Esophagus (tissue), 2 donors: ENCODE measurements at regions not wholly inside any gene's neighbourhood (a gene's known extent, or its start where the extent isn't known, plus 50 kb on each side); places are given as distances from the start of the nearest gene placed in this dataset.
"Not testable (repeated sequence)": the region's sequence is repeated elsewhere in the genome, so short reads cannot be mapped to it uniquely, and the experiment has no call there.

ENCODE experiments used
- H3K27ac ChIP-seq, 2 donors: one replicate each; pipeline ENCODE4 v1.5.1; 2013; ENCODE audit warnings: low read depth in 2 of 2, mild to moderate bottlenecking in 2 of 2, inconsistent platforms in 1 of 2, low read length in 1 of 2, moderate library complexity in 1 of 2
- H3K27me3 ChIP-seq, 2 donors: one replicate each; pipeline ENCODE4 v1.6.1; 2013; ENCODE audit warnings: low read length in 2 of 2, control low read depth in 1 of 2, mild to moderate bottlenecking in 1 of 2; ENCODE audit not compliant: insufficient read depth in 2 of 2, control insufficient read depth in 1 of 2
- H3K36me3 ChIP-seq, 2 donors: one replicate each; pipeline ENCODE4 v1.6.1; 2013; ENCODE audit warnings: low read length in 1 of 2; ENCODE audit not compliant: control insufficient read depth in 2 of 2, insufficient read depth in 2 of 2
- H3K4me1 ChIP-seq, 2 donors: one replicate each; pipeline ENCODE4 v1.6.1; 2013; ENCODE audit warnings: low read length in 1 of 2; ENCODE audit not compliant: control insufficient read depth in 2 of 2, insufficient read depth in 2 of 2
- H3K4me3 ChIP-seq, 2 donors: one replicate each; pipeline ENCODE4 v1.5.1; 2013; ENCODE audit warnings: low read length in 2 of 2, mild to moderate bottlenecking in 2 of 2, low read depth in 1 of 2, moderate library complexity in 1 of 2
- H3K9me3 ChIP-seq, 2 donors: one replicate each; pipeline ENCODE4 v1.6.1; 2013; ENCODE audit warnings: mild to moderate bottlenecking in 2 of 2, low read depth in 1 of 2, low read length in 1 of 2, moderate library complexity in 1 of 2; ENCODE audit not compliant: control insufficient read depth in 2 of 2, insufficient read depth in 1 of 2
- WGBS, 2 donors: extraction: QIAGEN DNeasy Blood & Tissue Kit; methylation state at CpG; one replicate each; pipeline ENCODE4 v1.1.7; 2013; 5-methylcytosine and 5-hydroxymethylcytosine counted together
- donor health status: healthy with polysubstance abuse.
- donor health status: Bipolar disorder and iron deficiency.

DNA sequence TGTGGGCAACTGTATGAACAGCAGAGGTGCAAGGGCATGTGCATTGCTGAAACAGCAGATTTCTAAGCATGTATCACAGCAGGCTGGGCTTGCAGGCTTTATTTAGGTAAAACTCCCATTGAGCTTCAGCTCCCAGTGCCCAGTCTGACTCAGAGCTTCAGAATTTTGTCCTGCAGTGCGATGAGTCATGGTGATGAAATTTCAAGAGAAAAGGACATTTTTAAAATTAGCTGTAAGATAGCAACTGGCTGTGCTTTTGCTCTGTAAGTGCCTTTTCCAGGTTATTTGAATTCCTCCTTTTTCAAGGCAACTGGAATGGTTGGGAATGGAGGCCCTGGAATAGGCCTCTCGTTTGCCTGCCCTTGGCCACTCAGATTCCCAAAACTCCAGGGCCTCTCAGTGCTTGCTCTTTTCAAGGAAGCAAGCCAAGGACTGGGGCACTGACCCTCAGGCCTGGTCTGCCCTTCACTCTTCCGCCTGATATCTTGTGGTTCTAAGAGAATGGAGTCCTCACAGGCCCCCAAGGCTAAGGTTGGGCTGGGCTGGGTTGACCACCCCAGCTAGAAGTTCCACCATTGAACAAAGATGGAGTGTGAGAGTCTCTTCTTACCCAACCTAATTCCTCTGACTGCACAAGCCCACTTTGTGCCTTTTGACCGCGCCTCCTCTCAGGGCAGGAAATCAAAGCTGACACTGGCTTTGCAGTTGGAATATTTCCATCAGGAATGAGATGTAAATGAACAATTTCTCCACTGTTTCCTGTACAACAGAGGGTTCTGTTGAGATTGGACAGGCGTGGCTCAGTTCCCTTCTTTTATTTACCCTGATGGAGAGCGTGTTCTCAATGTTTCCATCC lies 59.5 kb upstream of the PRSS23 start:
- Histone ChIP-seq H3K9me3 (peaks cover 0 to 3% of the 10 kb centered on the region in 2 donors), H3K27me3 (no peaks in the 10 kb centered on the region), H3K36me3 (no peaks in the 10 kb centered on the region), H3K27ac (peak overlapping the region; percentile 88 to 94), H3K4me1 (peaks cover 0 to 20% of the 10 kb centered on the region in 2 donors), H3K4me3 (no peak overlapping the region)
- WGBS, 2 donors, result 48 to 57% methylated on average over 7 of the region's 7 CpGs

GRCh38 chr11:86738568-86738967 lies 61.8 kb upstream of the PRSS23 start:
- Histone ChIP-seq H3K9me3 (no peaks in the 10 kb centered on the region), H3K4me3 (no peak overlapping the region), H3K36me3 (no peaks in the 10 kb centered on the region), H3K27me3 (no peaks in the 10 kb centered on the region), H3K4me1 (peaks cover 0 to 20% of the 10 kb centered on the region in 2 donors), H3K27ac (no peak overlapping the region)
- WGBS, 2 donors, result 89 to 92% methylated on average over 2 of the region's 2 CpGs

- Histone ChIP-seq H3K4me1 (peaks cover 0 to 20% of the 10 kb centered on the region in 2 donors), H3K4me3 (no peak overlapping the region), H3K9me3 (no peaks in the 10 kb centered on the region), H3K27me3 (no peaks in the 10 kb centered on the region), H3K27ac (no peak overlapping the region), H3K36me3 (no peaks in the 10 kb centered on the region)
Observed at GRCh38 chr11:86737737-86738136, 62.6 kb upstream of the PRSS23 start.

- H3K27ac ChIP-seq, result peak overlapping the region in 1 of 2 donors; percentile 4
- no peaks in the 10 kb centered on the region for H3K9me3 ChIP-seq
Observed at GRCh38 chr11:86737230-86737629, 63.1 kb upstream of the PRSS23 start.

GRCh38 chr11:86736291-86737143 lies 63.8 kb upstream of the PRSS23 start:
- H3K4me1 ChIP-seq, result peaks cover 0 to 13% of the 10 kb centered on the region in 2 donors
- WGBS, 2 donors, result 76 to 92% methylated on average over 9 of the region's 9 CpGs
- no peak overlapping the region for H3K27ac ChIP-seq
- H3K27me3 ChIP-seq, result no peaks in the 10 kb centered on the region
- H3K9me3 ChIP-seq, result no peaks in the 10 kb centered on the region
- no peak overlapping the region for H3K4me3 ChIP-seq
- no peaks in the 10 kb centered on the region for H3K36me3 ChIP-seq

More at GRCh38 chr11:86737230-86737629, 63.1 kb upstream of the PRSS23 start:
- Histone ChIP-seq H3K27me3 (no peaks in the 10 kb centered on the region), H3K4me1 (peaks cover 0 to 16% of the 10 kb centered on the region in 2 donors), H3K4me3 (no peak overlapping the region), H3K36me3 (no peaks in the 10 kb centered on the region)

- no peak overlapping the region for H3K4me3 ChIP-seq
- peaks cover 0 to 7% of the 10 kb centered on the region in 2 donors for H3K4me1 ChIP-seq
- WGBS, 2 donors, result 50 to 64% methylated on average over 3 of the region's 3 CpGs
- no peaks in the 10 kb centered on the region for H3K36me3 ChIP-seq
- no peaks in the 10 kb centered on the region for H3K9me3 ChIP-seq
- H3K27ac ChIP-seq, result no peak overlapping the region
- H3K27me3 ChIP-seq, result no peaks in the 10 kb centered on the region
Observed at GRCh38 chr11:86735451-86736290, 63.3 kb upstream of the ME3 start.

- H3K36me3 ChIP-seq, H3K4me3 ChIP-seq, H3K4me1 ChIP-seq, H3K27ac ChIP-seq, H3K27me3 ChIP-seq, H3K9me3 ChIP-seq: not testable (repeated sequence)
- no CpG with 5 or more reads among the region's 1 CpG for WGBS, 2 donors
Observed at GRCh38 chr11:86732739-86733138, 60.3 kb upstream of the ME3 start.

- WGBS, 2 donors, result 92 to 93% methylated on average over 8 to 21 of the region's 27 CpGs
- not testable (repeated sequence) for H3K36me3 ChIP-seq, H3K9me3 ChIP-seq, H3K4me3 ChIP-seq, H3K27me3 ChIP-seq, H3K27ac ChIP-seq, H3K4me1 ChIP-seq
Observed at GRCh38 chr11:86732286-86732685, 59.9 kb upstream of the ME3 start.

DNA sequence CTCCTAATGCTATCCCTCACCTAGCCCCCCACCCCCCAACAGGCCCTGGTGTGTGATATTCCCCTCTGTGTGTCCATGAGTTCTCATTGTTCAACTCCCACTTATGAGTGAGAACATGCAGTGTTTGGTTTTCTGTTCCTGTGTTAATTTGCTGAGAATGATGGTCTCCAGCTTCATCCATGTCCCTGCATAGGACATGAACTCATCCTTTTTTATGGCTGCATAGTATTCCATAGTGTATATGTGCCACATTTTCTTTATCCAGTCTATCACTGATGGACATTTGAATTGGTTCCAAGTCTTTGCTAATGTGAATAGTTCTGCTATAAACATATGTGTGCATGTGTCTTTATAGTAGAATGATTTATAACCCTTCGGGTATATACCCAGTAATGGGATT lies 57.2 kb upstream of the ME3 start:
- not testable (repeated sequence) for H3K9me3 ChIP-seq, H3K4me1 ChIP-seq, H3K27me3 ChIP-seq, H3K27ac ChIP-seq, H3K4me3 ChIP-seq, H3K36me3 ChIP-seq
- WGBS, 2 donors, result 95% methylated on average over 1 of the region's 1 CpG
